NK-92 treated with Interleukin-12 subunit alpha and Interleukin-12 subunit beta, amount 100 ng/mL, for 24 hours (cell line): ENCODE measurements at regions not wholly inside any gene's neighbourhood (a gene's known extent, or its start where the extent isn't known, plus 50 kb on each side); places are given as distances from the start of the nearest gene placed in this dataset.

Experiments used
- DNase-seq: peaks from one replicate; lab custom pipeline; 2025; lab: John Stamatoyannopoulos, UW

DNA sequence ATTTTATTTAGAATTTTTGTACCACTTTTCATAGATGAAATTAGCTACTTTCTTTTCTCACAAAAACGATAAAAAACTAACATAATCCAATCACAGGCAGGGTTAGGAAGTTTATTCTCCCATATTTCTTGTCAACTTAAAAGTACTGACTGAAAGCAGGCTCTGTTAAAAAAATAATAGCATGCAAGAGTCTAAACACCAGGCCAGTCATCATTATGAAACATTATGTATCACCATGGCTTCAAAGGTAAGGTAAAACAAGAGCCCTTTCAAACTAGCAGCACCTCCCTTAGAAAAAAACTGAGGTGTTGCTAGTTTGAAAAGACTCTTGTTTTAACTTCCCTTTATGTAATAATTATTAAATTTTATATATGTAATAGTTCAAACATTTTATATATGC is 848.0 kb downstream of the RNF144A start:
- no peak for DNase-seq

GRCh38 chr2:7766088-7766722 is 849.0 kb downstream of the RNF144A start:
- DNase-seq, result no peak

DNA sequence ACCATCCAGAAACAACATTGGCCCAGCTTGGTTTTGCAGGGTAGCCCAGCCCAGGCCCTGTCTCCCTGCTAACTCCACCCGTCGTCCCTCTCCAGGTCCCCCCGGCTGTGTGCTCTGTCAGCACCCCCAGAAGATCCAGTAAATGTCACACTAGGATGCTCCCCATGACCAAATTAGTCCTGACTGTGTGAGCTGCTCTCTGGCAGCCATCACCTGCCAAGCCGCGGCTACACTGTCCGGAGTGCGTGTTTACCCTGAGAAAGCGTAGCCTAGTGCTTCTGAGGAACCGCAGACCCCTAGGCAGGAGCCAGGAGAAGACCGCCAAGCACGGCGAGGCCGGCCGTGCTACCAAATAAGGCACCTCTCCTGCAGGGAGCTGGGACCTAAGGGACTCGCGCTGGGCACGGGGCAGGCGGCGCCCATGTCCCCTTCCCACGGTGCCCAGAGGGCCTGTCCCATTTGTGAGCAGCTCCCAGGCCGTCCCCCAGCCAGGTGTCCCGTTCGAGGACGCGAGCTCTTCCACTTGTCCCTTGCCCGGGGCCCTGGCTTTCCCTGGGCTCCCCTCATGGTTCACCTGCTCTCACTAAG is 849.9 kb downstream of the RNF144A start:
- DNase-seq, result no peak

DNA sequence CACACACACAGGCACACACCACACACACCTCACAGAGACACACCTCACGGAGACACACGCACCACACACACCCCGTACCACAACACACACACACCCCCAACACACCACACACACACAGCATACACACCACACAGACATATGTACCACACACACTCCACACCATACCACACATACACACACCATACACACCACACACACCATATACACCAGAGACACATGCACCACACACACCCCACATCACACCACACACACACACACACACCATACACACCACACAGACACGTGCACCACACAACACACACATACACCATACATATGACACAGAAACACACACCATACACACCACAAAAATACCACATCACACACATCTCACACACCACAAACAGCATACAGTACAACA is 850.7 kb downstream of the RNF144A start:
- DNase-seq, result no peak

DNA sequence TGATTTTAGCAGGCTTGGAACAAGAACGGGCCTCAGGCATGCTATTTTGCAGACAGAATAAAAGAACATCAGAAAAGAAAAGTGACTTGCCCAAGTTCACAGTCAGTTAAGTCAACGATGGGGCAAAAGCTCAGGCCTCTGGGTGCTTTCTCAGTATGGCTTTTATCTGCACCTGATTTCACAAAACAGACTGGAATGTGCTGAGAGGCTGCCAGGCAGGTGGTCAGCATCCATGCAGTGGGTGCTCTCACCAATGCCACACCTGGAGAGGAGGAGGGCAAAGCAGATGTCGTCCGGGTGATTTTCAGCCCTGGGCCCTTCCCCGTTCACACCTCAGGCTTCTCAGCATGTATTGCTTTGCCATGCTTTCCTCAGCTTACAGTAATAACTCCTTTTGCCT is 854.6 kb downstream of the RNF144A start:
- no peak for DNase-seq

GRCh38 chr2:7773362-7774360 is 856.4 kb downstream of the RNF144A start:
- no peak for DNase-seq

GRCh38 chr2:7774481-7774880 is 857.3 kb downstream of the RNF144A start:
- no peak for DNase-seq

DNA sequence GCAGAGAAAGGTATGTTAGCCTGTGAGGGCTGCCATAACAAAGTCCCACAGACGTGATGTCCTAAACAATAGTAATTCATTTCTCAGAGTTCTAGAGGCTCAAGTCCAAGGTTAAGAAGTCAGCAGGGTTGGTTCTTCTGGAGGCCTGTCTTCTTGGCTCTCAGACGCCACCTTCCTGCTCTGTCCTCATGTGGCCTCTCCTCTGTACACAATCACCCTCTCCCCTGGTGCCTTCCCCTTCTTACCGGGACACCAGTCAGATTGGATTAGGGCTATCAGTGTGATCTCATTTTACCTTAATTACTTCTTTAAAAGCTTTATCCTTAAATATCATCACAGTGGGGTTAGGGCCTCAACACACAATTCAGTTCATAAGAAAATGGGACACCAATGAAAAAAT is 860.5 kb downstream of the RNF144A start:
- DNase-seq, result no peak

DNA sequence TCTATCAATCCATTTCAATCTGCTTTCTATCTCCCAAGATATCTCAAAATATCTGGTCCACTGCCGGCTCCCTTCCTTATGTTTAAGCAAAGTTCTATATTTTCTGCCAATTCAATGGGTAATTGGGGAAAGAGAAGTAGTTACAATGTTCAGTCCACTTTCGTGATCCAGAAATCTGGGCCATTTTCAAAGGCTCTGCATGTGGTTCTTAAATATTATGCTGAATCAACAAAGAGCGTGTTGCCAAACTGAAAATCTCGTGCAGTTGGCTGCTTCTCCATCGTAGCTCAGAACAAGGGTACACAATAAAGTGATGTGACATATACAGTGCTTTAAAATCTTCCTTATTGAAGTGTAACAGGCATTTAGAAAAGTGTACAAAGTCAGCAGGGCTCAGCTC is 863.1 kb downstream of the RNF144A start:
- DNase-seq, result no peak

DNA sequence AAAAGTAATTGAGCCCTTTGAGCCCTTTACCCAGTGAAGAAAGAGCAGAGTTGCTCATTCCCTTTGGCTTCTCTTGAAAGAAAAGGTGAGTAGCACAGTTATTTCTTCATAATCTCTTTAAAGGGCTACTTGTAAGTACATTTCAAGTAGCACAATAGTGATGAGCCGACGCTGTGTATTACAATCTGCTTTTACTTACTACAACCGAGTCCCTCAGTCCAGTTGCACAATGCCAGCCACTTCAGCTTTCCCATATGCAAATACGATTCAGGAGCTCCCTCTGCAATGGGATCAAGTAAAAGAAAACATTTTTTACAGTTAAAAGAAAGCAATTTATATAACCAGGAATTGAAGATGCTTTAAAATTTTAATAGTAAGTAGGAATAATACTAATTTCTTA is 868.5 kb downstream of the RNF144A start:
- no peak for DNase-seq

- DNase-seq, result no peak
These were observed 871.5 kb downstream of the RNF144A start for GRCh38 chr2:7788736-7789135.

DNA sequence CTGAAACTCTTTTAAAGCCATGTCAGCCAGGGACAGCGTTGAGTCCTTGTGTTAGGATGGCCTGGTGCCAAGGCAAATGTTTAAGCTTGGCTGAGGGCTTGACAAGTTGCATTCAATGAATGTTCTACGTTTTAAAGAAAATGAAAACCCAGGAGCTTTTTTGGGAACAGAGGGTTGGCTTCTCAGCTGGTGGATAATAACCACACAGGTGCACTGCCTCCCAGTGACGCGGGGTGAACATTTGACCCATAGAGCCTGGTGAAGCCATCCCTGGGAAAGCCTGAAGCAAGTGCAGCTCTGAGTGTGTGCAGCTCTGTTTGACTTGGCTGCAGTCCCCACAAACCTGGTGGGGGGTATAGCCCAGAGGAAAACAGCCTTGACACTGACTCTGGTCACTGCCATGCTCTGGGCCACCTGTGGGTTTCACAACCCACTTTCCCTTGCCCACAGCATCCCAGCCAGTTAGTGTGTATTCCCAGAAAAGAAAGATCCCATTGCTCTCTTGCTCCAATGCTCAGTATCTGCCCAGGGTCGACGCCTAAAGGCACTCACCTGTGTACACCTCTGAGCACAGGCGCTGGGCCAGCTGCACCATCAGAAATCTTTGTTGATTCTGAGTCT is 874.9 kb downstream of the RNF144A start:
- no peak for DNase-seq

DNA sequence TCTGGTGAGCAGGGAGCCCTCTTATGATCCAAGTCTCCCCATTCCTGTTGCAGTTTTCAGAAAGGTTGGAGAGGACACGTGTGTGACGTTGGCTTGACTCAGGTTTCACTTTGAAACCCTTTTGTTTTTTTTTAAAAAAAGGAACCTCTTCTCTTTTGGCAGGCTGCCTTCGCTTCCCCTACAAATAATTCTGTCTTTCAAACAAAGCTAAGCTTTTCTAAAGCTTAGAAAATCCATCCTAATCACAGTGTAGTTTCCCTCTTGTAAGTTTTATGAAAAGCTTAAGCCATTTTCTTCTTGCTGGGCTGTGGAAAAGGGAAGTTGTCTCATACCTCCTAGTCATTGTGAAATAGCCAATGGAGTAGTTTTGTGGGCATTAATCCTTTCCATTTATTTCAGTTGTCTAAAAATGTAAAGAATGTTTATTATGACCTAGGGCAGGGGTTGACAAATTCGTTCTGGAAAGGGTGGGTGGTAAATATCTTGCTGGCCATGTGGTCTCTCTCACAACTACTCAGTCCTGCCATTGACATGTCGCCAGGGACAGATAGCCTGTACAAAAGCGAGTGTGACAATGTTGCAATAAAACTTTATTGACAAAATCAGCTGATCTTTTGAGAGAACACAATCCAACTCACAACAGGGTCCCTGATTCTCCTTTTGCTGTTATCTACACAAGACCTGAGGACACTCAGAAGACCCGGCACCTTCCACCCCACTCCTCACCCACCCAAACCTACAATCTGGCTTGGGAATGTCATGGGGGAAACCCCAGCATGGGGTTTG is 878.8 kb downstream of the RNF144A start:
- DNase-seq, result no peak

GRCh38 chr2:7800031-7800430 is 881.8 kb upstream of the ID2 start:
- no peak for DNase-seq

- DNase-seq, result no peak
These were observed 880.6 kb upstream of the ID2 start for GRCh38 chr2:7801212-7801611.

DNA sequence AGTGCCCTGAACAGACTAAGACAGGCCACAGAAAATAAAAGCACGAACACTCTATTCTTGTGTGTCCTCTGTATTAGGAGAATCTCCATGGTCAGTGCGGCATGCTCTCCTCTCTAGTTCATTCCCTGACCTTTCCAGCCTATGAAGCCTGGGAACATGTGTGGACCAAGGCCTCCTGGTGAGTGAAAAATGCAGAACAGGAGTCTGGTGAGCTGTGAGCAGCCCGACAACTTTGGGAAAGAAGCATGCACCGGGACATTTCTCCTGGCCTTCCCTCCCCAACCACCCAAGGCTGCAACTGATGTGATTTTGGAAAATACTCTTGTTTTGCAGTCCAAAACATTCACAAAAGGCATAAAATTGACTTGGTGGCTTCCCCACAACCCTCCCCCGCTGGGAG is 878.3 kb upstream of the ID2 start:
- no peak for DNase-seq

- DNase-seq, result no peak
These were observed 872.2 kb upstream of the ID2 start for GRCh38 chr2:7809640-7810039.

DNA sequence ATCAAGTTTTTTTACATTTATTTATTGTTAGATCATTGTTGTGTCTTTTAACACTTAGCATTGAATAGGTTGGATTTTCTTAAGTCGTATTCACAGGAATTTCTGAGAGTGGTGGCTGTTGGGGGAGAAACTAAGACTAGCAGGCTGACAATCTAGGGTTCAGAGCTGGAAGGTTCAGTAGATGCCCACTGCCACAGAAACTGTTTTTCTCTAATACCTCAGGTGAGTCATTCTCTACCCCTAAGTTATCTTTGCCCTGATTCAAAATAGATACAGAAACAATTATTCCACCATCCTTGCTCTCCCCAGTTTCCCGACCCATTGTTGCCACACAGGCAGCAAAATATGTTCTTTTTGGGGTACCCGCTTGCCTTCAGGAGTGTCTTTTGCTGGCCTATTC is 870.8 kb upstream of the ID2 start:
- DNase-seq, result no peak

GRCh38 chr2:7812231-7812995 is 869.4 kb upstream of the ID2 start:
- DNase-seq, result no peak

- DNase-seq, result no peak
These were observed 868.1 kb upstream of the ID2 start for GRCh38 chr2:7813541-7814292.
